GM23338 (cell line): ENCODE measurements at regions not wholly inside any gene's neighbourhood (a gene's known extent, or its start where the extent isn't known, plus 50 kb on each side); places are given as distances from the start of the nearest gene placed in this dataset.

Source experiments
- ATAC-seq: fragments of 200-7000 bp; cut with Tn5 transposase; 3 replicates; pipeline ENCODE4 v1.9.1; 2020
- DNase-seq: peaks from one replicate; pipeline ENCODE4 v3.0.0-alpha.2; 2015; ENCODE audit warnings: low spot score
- H2AFZ ChIP-seq: fragments of 200-600 bp; sonication (generic); 2 replicates; pipeline ENCODE4 v1.8.0; 2016; ENCODE audit warnings: antibody characterized with exemption, mild to moderate bottlenecking, moderate library complexity
- H3F3A ChIP-seq: fragments of 200-600 bp; sonication (generic); replicated peaks from 2 replicates; pipeline ENCODE4 v1.8.0; 2017; ENCODE audit warnings: antibody characterized with exemption, mixed run types, low read depth
- H3K27ac ChIP-seq: fragments of 200-600 bp; sonication (generic); 2 replicates; pipeline ENCODE4 v1.6.1; 2016; ENCODE audit warnings: low read depth
- H3K27me3 ChIP-seq: fragments of 200-600 bp; sonication (generic); 2 replicates; pipeline ENCODE4 v1.8.0; 2016; ENCODE audit warnings: mild to moderate bottlenecking, mixed run types, moderate library complexity; ENCODE audit not compliant: insufficient read depth
- H3K36me3 ChIP-seq: fragments of 200-600 bp; sonication (generic); 2 replicates; pipeline ENCODE4 v1.8.0; 2016; ENCODE audit warnings: mild to moderate bottlenecking; ENCODE audit not compliant: insufficient read depth
- H3K4me1 ChIP-seq: fragments of 200-600 bp; sonication (generic); 2 replicates; pipeline ENCODE4 v1.8.0; 2016; ENCODE audit warnings: mild to moderate bottlenecking, moderate library complexity; ENCODE audit not compliant: insufficient read depth
- H3K4me2 ChIP-seq: fragments of 200-600 bp; sonication (generic); 2 replicates; pipeline ENCODE4 v1.7.1; 2017; ENCODE audit warnings: mixed run types
- H3K4me3 ChIP-seq: fragments of 200-600 bp; sonication (generic); 2 replicates; pipeline ENCODE4 v1.6.1; 2016; ENCODE audit warnings: mixed run types
- H3K79me2 ChIP-seq: fragments of 200-600 bp; sonication (generic); replicated peaks from 2 replicates; pipeline ENCODE4 v1.8.0; 2017; ENCODE audit warnings: mild to moderate bottlenecking; ENCODE audit not compliant: insufficient read depth
- H3K9me2 ChIP-seq: fragments of 200-600 bp; sonication (generic); 2 replicates; pipeline ENCODE4 v1.8.0; 2017; ENCODE audit not compliant: insufficient read depth
- H4K20me1 ChIP-seq: fragments of 200-600 bp; sonication (generic); replicated peaks from 2 replicates; pipeline ENCODE4 v1.8.0; 2017; ENCODE audit warnings: mild to moderate bottlenecking; ENCODE audit not compliant: insufficient read depth
- H3K27ac Mint-ChIP-seq: 2 replicates; pipeline ENCODE4 v1.8.0; 2020; ENCODE audit warnings: inconsistent platforms, mild to moderate bottlenecking, moderate library complexity, mixed read lengths
- H3K27me3 Mint-ChIP-seq: 3 replicates; pipeline ENCODE4 v1.8.0; 2022; ENCODE audit warnings: low read depth, mild to moderate bottlenecking, moderate library complexity, mixed read lengths, inconsistent platforms; ENCODE audit not compliant: insufficient read depth, poor library complexity
- H3K36me3 Mint-ChIP-seq: 3 replicates; pipeline ENCODE4 v1.8.0; 2021; ENCODE audit warnings: low read depth, mild to moderate bottlenecking, inconsistent platforms, moderate library complexity, mixed read lengths
- H3K4me1 Mint-ChIP-seq: 3 replicates; pipeline ENCODE4 v1.8.0; 2020; ENCODE audit warnings: mild to moderate bottlenecking, inconsistent platforms, mixed read lengths
- H3K4me3 Mint-ChIP-seq: 3 replicates; pipeline ENCODE4 v1.8.0; 2021; ENCODE audit warnings: moderate library complexity, mild to moderate bottlenecking, inconsistent platforms, mixed read lengths
- H3K9me3 Mint-ChIP-seq: 3 replicates; pipeline ENCODE4 v1.8.0; 2020; ENCODE audit warnings: moderate library complexity, mild to moderate bottlenecking, inconsistent platforms, mixed read lengths
- CREB1 ChIP-seq: fragments of 250-450 bp; sonication (Bioruptor Pico); IDR thresholded peaks from 2 replicates; pipeline ENCODE4 v1.5.0; 2020; ENCODE audit warnings: low read depth, mild to moderate bottlenecking, moderate library complexity
- ETS1 ChIP-seq: IDR thresholded peaks from 2 replicates; pipeline ENCODE4 v1.6.1; 2016; ENCODE audit warnings: antibody characterized with exemption
- EZH2 ChIP-seq: fragments of 200-600 bp; sonication (generic); IDR thresholded peaks from one replicate; pipeline ENCODE4 v1.8.0; 2017; ENCODE audit warnings: antibody characterized with exemption, mild to moderate bottlenecking, low read depth; ENCODE audit not compliant: unreplicated experiment
- EZH2phosphoT487 ChIP-seq: fragments of 200-600 bp; sonication (generic); IDR thresholded peaks from one replicate; pipeline ENCODE4 v1.8.1; 2018; ENCODE audit warnings: antibody characterized with exemption; ENCODE audit not compliant: unreplicated experiment
- JUNB ChIP-seq: IDR thresholded peaks from one replicate; pipeline ENCODE4 v1.6.1; 2016; ENCODE audit warnings: antibody characterized with exemption; ENCODE audit not compliant: unreplicated experiment
- NANOG ChIP-seq: IDR thresholded peaks from 2 replicates; pipeline ENCODE4 v1.6.1; 2016; ENCODE audit warnings: antibody characterized with exemption, borderline replicate concordance
- POLR2AphosphoS5 ChIP-seq: IDR thresholded peaks from 2 replicates; pipeline ENCODE4 v1.6.1; 2016; ENCODE audit warnings: antibody characterized with exemption, low read depth
- REST ChIP-seq: IDR thresholded peaks from one replicate; pipeline ENCODE4 v1.6.1; 2018; ENCODE audit warnings: antibody characterized with exemption; ENCODE audit not compliant: unreplicated experiment
- STAT1 ChIP-seq: IDR thresholded peaks from one replicate; pipeline ENCODE4 v1.6.1; 2016; ENCODE audit warnings: antibody characterized with exemption; ENCODE audit not compliant: unreplicated experiment
- ZNF114 ChIP-seq: fragments of 250-450 bp; sonication (Bioruptor Pico); IDR thresholded peaks from 2 replicates; pipeline ENCODE4 v1.5.0; 2020; ENCODE audit warnings: mild to moderate bottlenecking, moderate library complexity
- ZNF331 ChIP-seq: fragments of 250-450 bp; sonication (Bioruptor Pico); IDR thresholded peaks from 2 replicates; pipeline ENCODE4 v1.5.0; 2020; ENCODE audit warnings: low read depth, mild to moderate bottlenecking, moderate library complexity
- ZNF462 ChIP-seq: fragments of 250-450 bp; sonication (Bioruptor Pico); IDR thresholded peaks from 2 replicates; pipeline ENCODE4 v1.5.0; 2020; ENCODE audit warnings: mild to moderate bottlenecking, moderate library complexity
- TF ChIP-seq, protein P1 (sequence below), 2 experiments: fragments of 200-600 bp in 1 of 2; sonication (generic) in 1 of 2; conservative IDR thresholded peaks; 2 replicates each; pipeline versions ENCODE4 v1.5.1 to v1.6.1; 2016 to 2017; ENCODE audit warnings: antibody characterized with exemption in 2 of 2, low read depth in 2 of 2, mild to moderate bottlenecking in 2 of 2, moderate library complexity in 1 of 2

- Histone ChIP-seq H3K27me3 (no peaks in the 10 kb centered on the region), H2AFZ (no peak overlapping the region), H3K4me2 (no peak overlapping the region), H3K36me3 (no peaks in the 10 kb centered on the region), H3K4me1 (no peaks in the 10 kb centered on the region), H4K20me1 (no peaks in the 10 kb centered on the region), H3F3A (no peaks in the 10 kb centered on the region), H3K9me2 (no peaks in the 10 kb centered on the region), H3K4me3 (no peak overlapping the region), H3K27ac (no peak overlapping the region), H3K79me2 (no peaks in the 10 kb centered on the region)
- Mint-ChIP-seq H3K9me3 (no peaks in the 10 kb centered on the region), H3K27ac (no peak overlapping the region), H3K36me3 (no peaks in the 10 kb centered on the region), H3K4me3 (no peak overlapping the region), H3K4me1 (peaks cover 4% of the 10 kb centered on the region; the same call in 2 of the 3 replicates), H3K27me3 (no peaks in the 10 kb centered on the region)
- ATAC-seq (no peak), DNase-seq (no peak)
- TF ChIP-seq EZH2phosphoT487 (no peak), POLR2AphosphoS5 (no peak), REST (no peak), JUNB (no peak), STAT1 (no peak), CREB1 (CRISPR knock-in tag) (no peak), EZH2 (no peak), NANOG (no peak), ETS1 (no peak), ZNF114 (no peak), ZNF331 (CRISPR knock-in tag) (no peak), ZNF462 (CRISPR knock-in tag) (no peak)
- TF ChIP-seq, protein P1, sequence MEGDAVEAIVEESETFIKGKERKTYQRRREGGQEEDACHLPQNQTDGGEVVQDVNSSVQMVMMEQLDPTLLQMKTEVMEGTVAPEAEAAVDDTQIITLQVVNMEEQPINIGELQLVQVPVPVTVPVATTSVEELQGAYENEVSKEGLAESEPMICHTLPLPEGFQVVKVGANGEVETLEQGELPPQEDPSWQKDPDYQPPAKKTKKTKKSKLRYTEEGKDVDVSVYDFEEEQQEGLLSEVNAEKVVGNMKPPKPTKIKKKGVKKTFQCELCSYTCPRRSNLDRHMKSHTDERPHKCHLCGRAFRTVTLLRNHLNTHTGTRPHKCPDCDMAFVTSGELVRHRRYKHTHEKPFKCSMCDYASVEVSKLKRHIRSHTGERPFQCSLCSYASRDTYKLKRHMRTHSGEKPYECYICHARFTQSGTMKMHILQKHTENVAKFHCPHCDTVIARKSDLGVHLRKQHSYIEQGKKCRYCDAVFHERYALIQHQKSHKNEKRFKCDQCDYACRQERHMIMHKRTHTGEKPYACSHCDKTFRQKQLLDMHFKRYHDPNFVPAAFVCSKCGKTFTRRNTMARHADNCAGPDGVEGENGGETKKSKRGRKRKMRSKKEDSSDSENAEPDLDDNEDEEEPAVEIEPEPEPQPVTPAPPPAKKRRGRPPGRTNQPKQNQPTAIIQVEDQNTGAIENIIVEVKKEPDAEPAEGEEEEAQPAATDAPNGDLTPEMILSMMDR (conservative IDR thresholded peaks at IDR 0.05; ENCODE audit: low read depth in 2 of 2), result no peak
These were observed 431.9 kb downstream of the PLCL1 start for GRCh38 chr2:198236338-198236737.
